HepG2 (cell line): ENCODE measurements at regions not wholly inside any gene's neighbourhood (a gene's known extent, or its start where the extent isn't known, plus 50 kb on each side); places are given as distances from the start of the nearest gene placed in this dataset.

Experiments used
- ATAC-seq: fragments of 200-7000 bp; cut with Tn5 transposase; 3 replicates; pipeline ENCODE4 v1.9.1; 2020; ENCODE audit warnings: mild to moderate bottlenecking, moderate library complexity
- BruUV-seq: library from RNA; stranded (reverse); fragments of 400-500 nt; replicated peaks from 2 replicates; lab custom pipeline; 2021; lab: Mats Ljungman, UMichigan
- CTCF ChIA-PET: fragments of 300-600 bp; formaldehyde crosslinking; extraction: SDS; loops from one replicate; lab custom pipeline; 2021; ENCODE audit warnings: low total read pairs, inconsistent platforms, low intra/inter-chr PET ratio; lab: Yijun Ruan, JAX
- POLR2A ChIA-PET: fragments of 350-600 bp; sonication (Branson Sonifier 250); formaldehyde crosslinking; loops from one replicate; lab custom pipeline; 2020; ENCODE audit warnings: antibody characterized with exemption, inconsistent platforms; lab: Yijun Ruan, JAX
- DNase-seq: peaks from one replicate; pipeline ENCODE4 v3.0.0-alpha.2; 2015; ENCODE audit warnings: low spot score
- FAIRE-seq: peaks from 3 replicates; lab custom pipeline; 2011; peaks lifted over from hg19 to GRCh38; lab: Jason Lieb, UNC
- H2AFZ ChIP-seq: one replicate; pipeline ENCODE4 v1.6.1; 2011; ENCODE audit warnings: low read length, inconsistent platforms
- H3K27ac ChIP-seq: fragments of 300-600 bp; 3 replicates; pipeline ENCODE4 v1.8.0; 2011; ENCODE audit warnings: mixed run types, mild to moderate bottlenecking, mixed read lengths, low read length, inconsistent platforms; ENCODE audit not compliant: insufficient read depth; ENCODE audit errors: extremely low read length
- H3K27me3 ChIP-seq, 2 experiments: fragments of 200-600 bp in 1 of 2; 2 replicates in 1 of 2; 3 replicates in 1 of 2; pipeline versions ENCODE4 v1.6.0 to v1.8.0; 2011; ENCODE audit warnings: low read length in 2 of 2, mild to moderate bottlenecking in 2 of 2, moderate library complexity in 2 of 2, inconsistent platforms in 1 of 2; ENCODE audit not compliant: insufficient read depth in 2 of 2, control insufficient read depth in 1 of 2
- H3K36me3 ChIP-seq, 2 experiments: fragments of 200-600 bp in 1 of 2; replicated peaks in 1 of 2; 2 replicates in 1 of 2; 3 replicates in 1 of 2; pipeline versions ENCODE4 v1.5.1 to v1.8.0; 2011; ENCODE audit warnings: low read length in 2 of 2, inconsistent platforms in 1 of 2; ENCODE audit not compliant: insufficient read depth in 2 of 2, control insufficient read depth in 1 of 2
- H3K4me1 ChIP-seq: 2 replicates; pipeline ENCODE4 v1.5.1; 2012; ENCODE audit warnings: low read length, inconsistent platforms; ENCODE audit not compliant: insufficient read depth
- H3K4me2 ChIP-seq: 2 replicates; pipeline ENCODE4 v1.6.0; 2011; ENCODE audit warnings: low read depth, low read length, inconsistent platforms
- H3K4me3 ChIP-seq, 3 experiments: fragments of 200-600 bp in 1 of 3; sonication (generic), shearing (Covaris generic) in 1 of 3; replicated peaks in 1 of 3; 2 replicates each; pipeline ENCODE4 v1.5.1; 2011 to 2016; ENCODE audit warnings: low read length in 3 of 3, inconsistent platforms in 2 of 3, low read depth in 2 of 3, mild to moderate bottlenecking in 2 of 3, control low read depth in 1 of 3, mixed read lengths in 1 of 3; ENCODE audit not compliant: insufficient read depth in 1 of 3
- H3K79me2 ChIP-seq: one replicate; pipeline ENCODE4 v1.6.1; 2011; ENCODE audit warnings: low read length, inconsistent platforms; ENCODE audit not compliant: insufficient read depth
- H3K9ac ChIP-seq: 2 replicates; pipeline ENCODE4 v1.6.0; 2011; ENCODE audit warnings: mild to moderate bottlenecking, low read depth, low read length, inconsistent platforms; ENCODE audit not compliant: insufficient read depth
- H3K9me3 ChIP-seq: 2 replicates; pipeline ENCODE4 v1.5.1; 2012; ENCODE audit warnings: mild to moderate bottlenecking, low read length
- H4K20me1 ChIP-seq: 2 replicates; pipeline ENCODE4 v1.6.0; 2011; ENCODE audit warnings: inconsistent platforms, mild to moderate bottlenecking, low read length, moderate library complexity; ENCODE audit not compliant: insufficient read depth
- ATF1 ChIP-seq: IDR thresholded peaks from 2 replicates; pipeline ENCODE4 v1.6.1; 2016; ENCODE audit warnings: mild to moderate bottlenecking, control low read depth
- MNT ChIP-seq: fragments of 450-650 bp; IDR thresholded peaks from 2 replicates; pipeline ENCODE4 v1.6.1; 2016
- NR2F6 ChIP-seq, 2 experiments: IDR thresholded peaks; 2 replicates each; pipeline ENCODE4 v1.6.1; 2016; ENCODE audit warnings: antibody characterized with exemption in 1 of 2, mild to moderate bottlenecking in 1 of 2
- STAT5B ChIP-seq: sonication (generic); formaldehyde crosslinking; IDR thresholded peaks from 2 replicates; pipeline ENCODE4 v1.4.0; 2020; ENCODE audit warnings: missing genetic modification reagents
- ZMAT5 ChIP-seq: sonication (generic); formaldehyde crosslinking; IDR thresholded peaks from 2 replicates; pipeline ENCODE4 v1.5.0; 2020; ENCODE audit warnings: mild to moderate bottlenecking, low read depth, missing genetic modification reagents, borderline replicate concordance
- ZNF382 ChIP-seq: sonication (generic); formaldehyde crosslinking; IDR thresholded peaks from 2 replicates; pipeline ENCODE4 v1.5.0; 2020; ENCODE audit warnings: missing genetic modification reagents, mild to moderate bottlenecking, borderline replicate concordance
- whole genome bisulfite sequencing: methylation state at CpG from one replicate; pipeline ENCODE4 v1.1.6; 2017; ENCODE audit warnings: low lambda C conversion rate; 5-methylcytosine and 5-hydroxymethylcytosine counted together
- in situ Hi-C: cut with HindIII; loops from 2 replicates; pipeline ENCODE4 v1.10.0; 2017; ENCODE audit warnings: low pct_unique_long_range_greater_than_20kb; ENCODE audit not compliant: extremely low pct_ligation_motif_present
- intact Hi-C: fragments of 100-400 bp; cut with micrococcal nuclease; formaldehyde crosslinking; loops from one replicate; pipeline ENCODE4 v1.10.0; 2022; ENCODE audit not compliant: unreplicated experiment
- TF ChIP-seq, protein P1 (sequence below): sonication (generic); formaldehyde crosslinking; IDR thresholded peaks from 2 replicates; pipeline ENCODE4 v1.8.1; 2023; ENCODE audit warnings: mild to moderate bottlenecking, missing genetic modification reagents, borderline replicate concordance
- TF ChIP-seq, protein P2 (sequence below): sonication (generic); formaldehyde crosslinking; IDR thresholded peaks from 2 replicates; pipeline ENCODE4 v1.8.1; 2023; ENCODE audit warnings: mild to moderate bottlenecking, inconsistent platforms, moderate library complexity, missing genetic modification reagents, borderline replicate concordance

- Histone ChIP-seq H3K4me1 (no peaks in the 10 kb centered on the region; the same call in 1 of the 2 replicates), H2AFZ (no peak overlapping the region), H3K36me3 (no peaks in the 10 kb centered on the region), H3K4me2 (no peak overlapping the region), H3K9ac (no peak overlapping the region), H3K27ac (no peak overlapping the region), H3K79me2 (no peaks in the 10 kb centered on the region), H3K4me3 (no peak overlapping the region), H4K20me1 (no peaks in the 10 kb centered on the region), H3K27me3 (peaks cover 0 to 1% of the 10 kb centered on the region in 2 experiments; a peak in 1 of 5 replicates), H3K9me3 (no peaks in the 10 kb centered on the region)
- in situ Hi-C loops: no loop called here
- no TSS peak for BruUV-seq
- ATAC-seq (no peak), FAIRE-seq (no peak), DNase-seq (no peak)
- ChIA-PET CTCF (no interaction called here), POLR2A (no interaction called here)
- intact Hi-C loops: no loop called here
- TF ChIP-seq STAT5B (CRISPR knock-in tag) (no peak), ATF1 (CRISPR knock-in tag) (no peak), MNT (peak; percentile 84), ZMAT5 (no peak), ZNF382 (CRISPR knock-in tag) (no peak), NR2F6 (IDR thresholded peaks at IDR 0.05) (no peak), NR2F6 (CRISPR knock-in tag; IDR thresholded peaks at IDR 0.05) (no peak)
- TF ChIP-seq, protein P1, sequence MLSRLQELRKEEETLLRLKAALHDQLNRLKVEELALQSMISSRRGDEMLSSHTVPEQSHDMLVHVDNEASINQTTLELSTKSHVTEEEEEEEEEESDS (CRISPR knock-in tag): no peak
- TF ChIP-seq, protein P2, sequence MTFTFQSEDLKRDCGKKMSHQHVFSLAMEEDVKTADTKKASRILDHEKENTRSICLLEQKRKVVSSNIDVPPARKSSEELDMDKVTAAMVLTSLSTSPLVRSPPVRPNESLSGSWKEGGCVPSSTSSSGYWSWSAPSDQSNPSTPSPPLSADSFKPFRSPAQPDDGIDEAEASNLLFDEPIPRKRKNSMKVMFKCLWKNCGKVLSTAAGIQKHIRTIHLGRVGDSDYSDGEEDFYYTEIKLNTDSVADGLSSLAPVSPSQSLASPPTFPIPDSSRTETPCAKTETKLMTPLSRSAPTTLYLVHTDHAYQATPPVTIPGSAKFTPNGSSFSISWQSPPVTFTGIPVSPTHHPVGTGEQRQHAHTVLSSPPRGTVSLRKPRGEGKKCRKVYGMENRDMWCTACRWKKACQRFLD: no peak
- WGBS: 3% methylated on average over 4 of the region's 4 CpGs
These were observed 472.6 kb downstream of the ENC1 start for GRCh38 chr5:74167930-74168315.
